ENCODE measurements at regions not wholly inside any gene's neighbourhood (a gene's known extent, or its start where the extent isn't known, plus 50 kb on each side); places are given as distances from the start of the nearest gene placed in this dataset.

GRCh38 chr12:59100585-59100984 lies 180.3 kb upstream of the LRIG3 start:
- POLR2A ChIA-PET: no interaction called here
- no peaks in the 10 kb centered on the region for H3K27me3 ChIP-seq (replicated peaks; ENCODE audit: control insufficient read depth, insufficient read depth, low read length)
- H3K4me3 Mint-ChIP-seq (ENCODE audit: unreplicated experiment): no peak overlapping the region

GRCh38 chr12:59097876-59098275 lies 177.6 kb upstream of the LRIG3 start:
- BruUV-seq (replicated peaks): no TSS peak
- Histone ChIP-seq H3K4me3 (ENCODE audit: low read depth, low read length) (no peak overlapping the region), H3K4me1 (no peaks in the 10 kb centered on the region), H3K27me3 (replicated peaks; ENCODE audit: control insufficient read depth, insufficient read depth, low read length) (no peaks in the 10 kb centered on the region), H3K9me3 (no peaks in the 10 kb centered on the region), H3K36me3 (ENCODE audit: control insufficient read depth, insufficient read depth, low read length) (no peaks in the 10 kb centered on the region)
- ChIA-PET POLR2A (no interaction called here), CTCF (no interaction called here)
- H3K36me3 Mint-ChIP-seq (ENCODE audit: insufficient read depth, unreplicated experiment): no peaks in the 10 kb centered on the region
- no peak overlapping the region for H3K4me3 Mint-ChIP-seq (ENCODE audit: unreplicated experiment)
- H3K9me3 Mint-ChIP-seq (ENCODE audit: unreplicated experiment): no peaks in the 10 kb centered on the region
- no peaks in the 10 kb centered on the region for H3K27me3 Mint-ChIP-seq (ENCODE audit: insufficient read depth, unreplicated experiment)
- DNase-seq: no peak
- intact Hi-C loops (cut with micrococcal nuclease; ENCODE audit: unreplicated experiment): no loop called here
- no peaks in the 10 kb centered on the region for H3K4me1 Mint-ChIP-seq (ENCODE audit: low read depth, unreplicated experiment)
- TF ChIP-seq, protein P1, sequence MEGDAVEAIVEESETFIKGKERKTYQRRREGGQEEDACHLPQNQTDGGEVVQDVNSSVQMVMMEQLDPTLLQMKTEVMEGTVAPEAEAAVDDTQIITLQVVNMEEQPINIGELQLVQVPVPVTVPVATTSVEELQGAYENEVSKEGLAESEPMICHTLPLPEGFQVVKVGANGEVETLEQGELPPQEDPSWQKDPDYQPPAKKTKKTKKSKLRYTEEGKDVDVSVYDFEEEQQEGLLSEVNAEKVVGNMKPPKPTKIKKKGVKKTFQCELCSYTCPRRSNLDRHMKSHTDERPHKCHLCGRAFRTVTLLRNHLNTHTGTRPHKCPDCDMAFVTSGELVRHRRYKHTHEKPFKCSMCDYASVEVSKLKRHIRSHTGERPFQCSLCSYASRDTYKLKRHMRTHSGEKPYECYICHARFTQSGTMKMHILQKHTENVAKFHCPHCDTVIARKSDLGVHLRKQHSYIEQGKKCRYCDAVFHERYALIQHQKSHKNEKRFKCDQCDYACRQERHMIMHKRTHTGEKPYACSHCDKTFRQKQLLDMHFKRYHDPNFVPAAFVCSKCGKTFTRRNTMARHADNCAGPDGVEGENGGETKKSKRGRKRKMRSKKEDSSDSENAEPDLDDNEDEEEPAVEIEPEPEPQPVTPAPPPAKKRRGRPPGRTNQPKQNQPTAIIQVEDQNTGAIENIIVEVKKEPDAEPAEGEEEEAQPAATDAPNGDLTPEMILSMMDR (IDR thresholded peaks at IDR 0.05; ENCODE audit: insufficient read depth in 1 of 2, low read depth in 1 of 2, low read length in 1 of 2, severe bottlenecking in 1 of 2, unreplicated experiment in 1 of 2): no peak
- H3K27ac Mint-ChIP-seq (ENCODE audit: unreplicated experiment): no peak overlapping the region

More at GRCh38 chr12:59100585-59100984, 180.3 kb upstream of the LRIG3 start:
- H3K36me3 ChIP-seq (ENCODE audit: control insufficient read depth, insufficient read depth, low read length): no peaks in the 10 kb centered on the region
- H3K27ac Mint-ChIP-seq (ENCODE audit: unreplicated experiment): no peak overlapping the region
- TF ChIP-seq, protein P1 (IDR thresholded peaks at IDR 0.05; ENCODE audit: insufficient read depth in 1 of 2, low read depth in 1 of 2, low read length in 1 of 2, severe bottlenecking in 1 of 2, unreplicated experiment in 1 of 2): no peak
- no peaks in the 10 kb centered on the region for H3K36me3 Mint-ChIP-seq (ENCODE audit: insufficient read depth, unreplicated experiment)
- BruUV-seq (replicated peaks): no TSS peak
- DNase-seq: no peak
- H3K9me3 Mint-ChIP-seq (ENCODE audit: unreplicated experiment): no peaks in the 10 kb centered on the region
- no peaks in the 10 kb centered on the region for H3K9me3 ChIP-seq
- no peaks in the 10 kb centered on the region for H3K4me1 ChIP-seq
- H3K4me1 Mint-ChIP-seq (ENCODE audit: low read depth, unreplicated experiment): no peaks in the 10 kb centered on the region
- no peaks in the 10 kb centered on the region for H3K27me3 Mint-ChIP-seq (ENCODE audit: insufficient read depth, unreplicated experiment)
- CTCF ChIA-PET: no interaction called here
- H3K4me3 ChIP-seq (ENCODE audit: low read depth, low read length): no peak overlapping the region
- intact Hi-C loops (cut with micrococcal nuclease; ENCODE audit: unreplicated experiment): no loop called here

DNA sequence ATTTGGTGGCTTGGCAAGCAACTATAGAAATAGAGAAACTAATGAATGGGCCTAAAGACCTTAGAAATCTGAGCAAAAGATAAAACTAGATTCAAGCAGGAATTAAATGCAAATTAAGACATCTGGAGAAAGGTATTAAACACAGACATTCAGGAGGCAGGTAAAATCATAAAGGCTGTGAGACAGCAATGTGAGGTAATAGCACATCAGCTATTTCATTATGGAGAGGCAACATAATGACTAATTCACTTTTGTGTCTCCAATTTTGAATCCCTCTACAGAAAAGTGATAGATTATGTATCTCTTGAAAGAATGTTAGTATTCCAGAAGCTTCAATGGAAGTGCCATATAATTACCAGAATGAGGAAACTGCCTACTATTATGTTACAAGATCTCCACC lies 175.9 kb upstream of the LRIG3 start:
- no peak overlapping the region for H3K4me3 Mint-ChIP-seq (ENCODE audit: unreplicated experiment)
- POLR2A ChIA-PET: no interaction called here
- H3K4me1 ChIP-seq: no peaks in the 10 kb centered on the region
- no TSS peak for BruUV-seq (replicated peaks)
- no peaks in the 10 kb centered on the region for H3K27me3 ChIP-seq (replicated peaks; ENCODE audit: control insufficient read depth, insufficient read depth, low read length)
- H3K9me3 ChIP-seq: no peaks in the 10 kb centered on the region
- no peaks in the 10 kb centered on the region for H3K36me3 Mint-ChIP-seq (ENCODE audit: insufficient read depth, unreplicated experiment)
- no peaks in the 10 kb centered on the region for H3K9me3 Mint-ChIP-seq (ENCODE audit: unreplicated experiment)
- TF ChIP-seq, protein P1 (IDR thresholded peaks at IDR 0.05; ENCODE audit: insufficient read depth in 1 of 2, low read depth in 1 of 2, low read length in 1 of 2, severe bottlenecking in 1 of 2, unreplicated experiment in 1 of 2): no peak
- CTCF ChIA-PET: no interaction called here
- no peak overlapping the region for H3K27ac Mint-ChIP-seq (ENCODE audit: unreplicated experiment)
- no peak for DNase-seq
- H3K36me3 ChIP-seq (ENCODE audit: control insufficient read depth, insufficient read depth, low read length): no peaks in the 10 kb centered on the region
- H3K4me3 ChIP-seq (ENCODE audit: low read depth, low read length): no peak overlapping the region
- intact Hi-C loops (cut with micrococcal nuclease; ENCODE audit: unreplicated experiment): no loop called here
- no peaks in the 10 kb centered on the region for H3K27me3 Mint-ChIP-seq (ENCODE audit: insufficient read depth, unreplicated experiment)
- no peaks in the 10 kb centered on the region for H3K4me1 Mint-ChIP-seq (ENCODE audit: low read depth, unreplicated experiment)

All from Caco-2 (cell line).